Fibroblast of lung (primary cell): ENCODE measurements at regions not wholly inside any gene's neighbourhood (a gene's known extent, or its start where the extent isn't known, plus 50 kb on each side); places are given as distances from the start of the nearest gene placed in this dataset.

Experiments
- DNase-seq, 2 donors: peaks; one replicate each; pipeline versions ENCODE4 v3.0.0 to v3.0.0-alpha.2; 2010; ENCODE audit warnings: low read depth in 2 of 2
- H2AFZ ChIP-seq: 2 replicates; pipeline ENCODE4 v1.5.1; 2012; ENCODE audit warnings: low read length, control low read depth, inconsistent platforms
- H3K27ac ChIP-seq: 2 replicates; pipeline ENCODE4 v1.5.1; 2011; ENCODE audit warnings: low read length, control low read depth; ENCODE audit not compliant: insufficient read depth
- H3K27me3 ChIP-seq: 2 replicates; pipeline ENCODE4 v1.5.1; 2011; ENCODE audit warnings: mild to moderate bottlenecking, low read length; ENCODE audit not compliant: control insufficient read depth, insufficient read depth
- H3K36me3 ChIP-seq: 2 replicates; pipeline ENCODE4 v1.5.1; 2011; ENCODE audit warnings: low read length; ENCODE audit not compliant: control insufficient read depth, insufficient read depth
- H3K4me1 ChIP-seq: 2 replicates; pipeline ENCODE4 v1.5.1; 2011; ENCODE audit warnings: low read length; ENCODE audit not compliant: control insufficient read depth, insufficient read depth; ENCODE audit errors: extremely low read depth
- H3K4me2 ChIP-seq: 2 replicates; pipeline ENCODE4 v1.5.1; 2011; ENCODE audit warnings: low read length, control low read depth; ENCODE audit not compliant: insufficient read depth; ENCODE audit errors: extremely low read depth
- H3K4me3 ChIP-seq, 4 experiments: fragments of 200-600 bp in 1 of 4; sonication (generic) in 1 of 4; replicated peaks in 1 of 4; 2 replicates each; pipeline ENCODE4 v1.5.1; 2011 to 2016; ENCODE audit warnings: low read length in 4 of 4, low read depth in 3 of 4, mild to moderate bottlenecking in 3 of 4, control low read depth in 2 of 4, inconsistent platforms in 1 of 4, mixed read lengths in 1 of 4; ENCODE audit not compliant: insufficient read depth in 1 of 4; ENCODE audit errors: control extremely low read depth in 1 of 4
- H3K79me2 ChIP-seq: 2 replicates; pipeline ENCODE4 v1.5.1; 2012; ENCODE audit warnings: mild to moderate bottlenecking, low read length, inconsistent platforms; ENCODE audit not compliant: control insufficient read depth, insufficient read depth
- H3K9ac ChIP-seq: 2 replicates; pipeline ENCODE4 v1.5.1; 2011; ENCODE audit warnings: mild to moderate bottlenecking, low read length, control low read depth; ENCODE audit not compliant: insufficient read depth
- H3K9me3 ChIP-seq: 2 replicates; pipeline ENCODE4 v1.5.1; 2012; ENCODE audit warnings: low read depth, low read length; ENCODE audit not compliant: control insufficient read depth, insufficient read depth
- H4K20me1 ChIP-seq: 2 replicates; pipeline ENCODE4 v1.5.1; 2011; ENCODE audit warnings: low read length; ENCODE audit not compliant: control insufficient read depth, insufficient read depth; ENCODE audit errors: extremely low read depth
- EZH2 ChIP-seq: IDR thresholded peaks from 2 replicates; pipeline ENCODE4 v1.5.1; 2012; ENCODE audit warnings: low read length, control low read depth, mild to moderate bottlenecking; ENCODE audit errors: missing control alignments
- TF ChIP-seq, protein P1 (sequence below), 2 donors: IDR thresholded peaks in 1 of 2; conservative IDR thresholded peaks in 1 of 2; 1 replicate in 1 of 2; 2 replicates in 1 of 2; pipeline ENCODE4 v1.5.1; 2011 to 2012; ENCODE audit warnings: low read length in 2 of 2, control low read depth in 1 of 2, inconsistent platforms in 1 of 2, low read depth in 1 of 2, mild to moderate bottlenecking in 1 of 2

DNA sequence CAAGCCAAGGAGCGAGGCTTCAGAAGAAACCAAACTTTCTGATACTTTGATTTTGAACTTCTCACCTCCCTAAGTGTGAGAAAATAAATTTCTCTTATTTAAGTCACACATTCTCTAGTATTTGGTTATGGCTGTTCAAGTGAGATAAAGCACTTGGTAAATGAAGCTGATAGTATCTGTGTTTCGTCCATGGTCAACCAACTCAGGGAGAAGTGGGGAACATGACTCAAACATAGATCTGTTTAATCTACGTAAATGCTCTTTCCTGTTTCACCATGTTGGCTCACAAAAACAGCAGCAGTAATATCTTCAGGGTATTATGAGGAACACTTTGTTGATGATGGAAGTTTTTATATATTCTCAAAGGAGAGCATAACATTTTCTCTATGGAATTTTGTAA, 2167.2 kb upstream of the C9orf72 start:
- no peak overlapping the region for H3K4me3 ChIP-seq
- no peaks in the 10 kb centered on the region for H3K27me3 ChIP-seq
- no peak for DNase-seq
- H3K9ac ChIP-seq: no peak overlapping the region
- no peaks in the 10 kb centered on the region for H3K9me3 ChIP-seq
- no peak overlapping the region for H3K4me2 ChIP-seq
- H3K79me2 ChIP-seq: no peaks in the 10 kb centered on the region
- no peak for TF ChIP-seq EZH2
- TF ChIP-seq, protein P1, sequence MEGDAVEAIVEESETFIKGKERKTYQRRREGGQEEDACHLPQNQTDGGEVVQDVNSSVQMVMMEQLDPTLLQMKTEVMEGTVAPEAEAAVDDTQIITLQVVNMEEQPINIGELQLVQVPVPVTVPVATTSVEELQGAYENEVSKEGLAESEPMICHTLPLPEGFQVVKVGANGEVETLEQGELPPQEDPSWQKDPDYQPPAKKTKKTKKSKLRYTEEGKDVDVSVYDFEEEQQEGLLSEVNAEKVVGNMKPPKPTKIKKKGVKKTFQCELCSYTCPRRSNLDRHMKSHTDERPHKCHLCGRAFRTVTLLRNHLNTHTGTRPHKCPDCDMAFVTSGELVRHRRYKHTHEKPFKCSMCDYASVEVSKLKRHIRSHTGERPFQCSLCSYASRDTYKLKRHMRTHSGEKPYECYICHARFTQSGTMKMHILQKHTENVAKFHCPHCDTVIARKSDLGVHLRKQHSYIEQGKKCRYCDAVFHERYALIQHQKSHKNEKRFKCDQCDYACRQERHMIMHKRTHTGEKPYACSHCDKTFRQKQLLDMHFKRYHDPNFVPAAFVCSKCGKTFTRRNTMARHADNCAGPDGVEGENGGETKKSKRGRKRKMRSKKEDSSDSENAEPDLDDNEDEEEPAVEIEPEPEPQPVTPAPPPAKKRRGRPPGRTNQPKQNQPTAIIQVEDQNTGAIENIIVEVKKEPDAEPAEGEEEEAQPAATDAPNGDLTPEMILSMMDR (conservative IDR thresholded peaks at IDR 0.05 in 1 of 2, IDR thresholded peaks at IDR 0.05 in 1 of 2; ENCODE audit: low read depth in 1 of 2, low read length in 2 of 2): no peak
- H3K27ac ChIP-seq: no peak overlapping the region
- no peaks in the 10 kb centered on the region for H4K20me1 ChIP-seq
- H3K36me3 ChIP-seq: no peaks in the 10 kb centered on the region
- no peak overlapping the region for H2AFZ ChIP-seq
- H3K4me1 ChIP-seq: no peaks in the 10 kb centered on the region

DNA sequence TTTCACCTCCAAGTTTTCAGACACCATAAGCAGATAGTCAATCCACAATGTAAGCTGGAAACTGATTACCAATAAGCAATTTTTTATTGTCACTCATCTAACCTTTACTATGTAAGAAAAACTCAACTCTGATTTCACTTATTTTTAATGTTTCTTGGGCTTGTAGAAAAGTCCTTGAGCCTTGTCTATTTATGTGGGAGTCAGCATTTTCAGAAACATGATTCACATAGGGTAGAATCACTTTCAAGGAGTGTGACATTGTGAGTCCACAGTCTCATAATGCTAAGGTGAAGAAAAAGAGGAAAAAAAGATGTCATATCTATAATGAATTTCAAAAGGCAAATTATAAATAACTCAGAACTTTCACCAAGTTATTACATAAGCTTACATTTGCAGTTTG, 2167.9 kb upstream of the C9orf72 start:
- Histone ChIP-seq H3K4me2 (no peak overlapping the region), H3K9me3 (no peaks in the 10 kb centered on the region), H3K79me2 (no peaks in the 10 kb centered on the region), H3K27ac (no peak overlapping the region), H3K36me3 (no peaks in the 10 kb centered on the region), H3K27me3 (no peaks in the 10 kb centered on the region), H3K4me3 (no peak overlapping the region), H3K4me1 (no peaks in the 10 kb centered on the region), H3K9ac (no peak overlapping the region), H2AFZ (no peak overlapping the region), H4K20me1 (no peaks in the 10 kb centered on the region)
- no peak for DNase-seq
- TF ChIP-seq, protein P1 (conservative IDR thresholded peaks at IDR 0.05 in 1 of 2, IDR thresholded peaks at IDR 0.05 in 1 of 2; ENCODE audit: low read depth in 1 of 2, low read length in 2 of 2): no peak
- TF ChIP-seq EZH2: no peak

DNA sequence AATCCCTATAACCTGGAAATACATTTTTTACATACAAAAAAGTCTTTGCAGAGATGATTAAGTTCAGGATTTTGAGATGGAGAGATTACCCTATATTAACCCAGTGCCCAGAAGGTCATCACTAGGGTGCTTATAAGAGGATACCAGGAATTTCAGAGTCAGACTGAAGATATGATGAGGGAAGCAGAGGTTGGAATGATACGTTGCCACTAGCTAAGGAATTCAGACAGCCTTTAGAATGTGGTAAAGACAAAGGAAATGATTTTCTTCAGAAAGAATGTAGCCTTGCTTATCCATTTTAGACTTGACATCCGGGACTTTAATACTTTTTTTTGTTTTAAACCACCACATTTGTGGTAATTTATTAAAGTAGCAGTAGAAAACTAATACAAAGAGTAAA, 2176.8 kb upstream of the C9orf72 start:
- H3K27me3 ChIP-seq: no peaks in the 10 kb centered on the region
- no peak overlapping the region for H3K27ac ChIP-seq
- no peak overlapping the region for H3K9ac ChIP-seq
- no peak overlapping the region for H3K4me3 ChIP-seq
- H3K36me3 ChIP-seq: no peaks in the 10 kb centered on the region
- H2AFZ ChIP-seq: no peak overlapping the region
- peak in 1 of 2 donors; percentile 64 for DNase-seq
- TF ChIP-seq, protein P1 (conservative IDR thresholded peaks at IDR 0.05 in 1 of 2, IDR thresholded peaks at IDR 0.05 in 1 of 2; ENCODE audit: low read depth in 1 of 2, low read length in 2 of 2): no peak
- TF ChIP-seq EZH2: no peak
- H3K4me1 ChIP-seq: no peaks in the 10 kb centered on the region
- no peaks in the 10 kb centered on the region for H4K20me1 ChIP-seq
- H3K79me2 ChIP-seq: no peaks in the 10 kb centered on the region
- H3K4me2 ChIP-seq: no peak overlapping the region
- H3K9me3 ChIP-seq: no peaks in the 10 kb centered on the region
